CD14-positive monocyte (primary cell): ENCODE measurements at regions not wholly inside any gene's neighbourhood (a gene's known extent, or its start where the extent isn't known, plus 50 kb on each side); places are given as distances from the start of the nearest gene placed in this dataset.

Experiments used
- DNase-seq, 3 donors: peaks; one replicate each; pipeline ENCODE4 v3.0.0-alpha.2; 2011 to 2022
- H2AFZ ChIP-seq: 2 replicates; pipeline ENCODE4 v1.6.0; 2012; ENCODE audit warnings: mild to moderate bottlenecking, low read depth, low read length, inconsistent platforms; ENCODE audit not compliant: insufficient read depth, poor library complexity, severe bottlenecking
- H3K27ac ChIP-seq, 2 donors: 1 replicate in 1 of 2; 2 replicates in 1 of 2; pipeline ENCODE4 v1.5.1; 2012 to 2013; ENCODE audit warnings: low read length in 2 of 2, control low read depth in 1 of 2, inconsistent platforms in 1 of 2, low read depth in 1 of 2, mild to moderate bottlenecking in 1 of 2
- H3K27me3 ChIP-seq, 2 donors: one replicate each; pipeline versions ENCODE4 v1.6.0 to v1.6.1; 2011 to 2013; ENCODE audit warnings: low read length in 2 of 2; ENCODE audit not compliant: control insufficient read depth in 2 of 2, insufficient read depth in 2 of 2
- H3K36me3 ChIP-seq, 2 donors: replicated peaks in 1 of 2; 1 replicate in 1 of 2; 2 replicates in 1 of 2; pipeline versions ENCODE4 v1.5.1 to v1.6.1; 2012 to 2013; ENCODE audit warnings: low read length in 2 of 2, control low read depth in 1 of 2, inconsistent platforms in 1 of 2, mild to moderate bottlenecking in 1 of 2; ENCODE audit not compliant: insufficient read depth in 2 of 2, control insufficient read depth in 1 of 2
- H3K4me1 ChIP-seq, 2 donors: 1 replicate in 1 of 2; 2 replicates in 1 of 2; pipeline versions ENCODE4 v1.5.1 to v1.6.1; 2012 to 2013; ENCODE audit warnings: low read length in 2 of 2, control low read depth in 1 of 2, inconsistent platforms in 1 of 2, mild to moderate bottlenecking in 1 of 2, moderate library complexity in 1 of 2; ENCODE audit not compliant: insufficient read depth in 2 of 2, control insufficient read depth in 1 of 2
- H3K4me2 ChIP-seq: replicated peaks from 2 replicates; pipeline ENCODE3; 2012; ENCODE audit warnings: low read length, moderate library complexity, mild to moderate bottlenecking; ENCODE audit not compliant: poor library complexity, severe bottlenecking; ENCODE audit errors: extremely low read depth
- H3K4me3 ChIP-seq, 3 experiments: fragments of 200-600 bp in 1 of 3; sonication (generic) in 1 of 3; replicated peaks in 1 of 3; 1 replicate in 2 of 3; 2 replicates in 1 of 3; pipeline ENCODE4 v1.5.1; 2011 to 2013; ENCODE audit warnings: low read length in 3 of 3, mild to moderate bottlenecking in 3 of 3, control low read depth in 2 of 3, low read depth in 2 of 3, inconsistent platforms in 1 of 3, moderate library complexity in 1 of 3
- H3K79me2 ChIP-seq: 2 replicates; pipeline ENCODE4 v1.6.0; 2012; ENCODE audit warnings: mild to moderate bottlenecking, control low read depth, inconsistent platforms, low read length, moderate library complexity; ENCODE audit not compliant: insufficient read depth
- H3K9ac ChIP-seq: 2 replicates; pipeline ENCODE4 v1.6.0; 2017; ENCODE audit warnings: low read length, mild to moderate bottlenecking; ENCODE audit not compliant: insufficient read depth, poor library complexity, severe bottlenecking
- H3K9me3 ChIP-seq, 2 donors: replicated peaks in 1 of 2; 1 replicate in 1 of 2; 2 replicates in 1 of 2; pipeline versions ENCODE4 v1.5.1 to v1.6.1; 2012 to 2013; ENCODE audit warnings: low read length in 2 of 2, control low read depth in 1 of 2; ENCODE audit not compliant: control insufficient read depth in 1 of 2, insufficient read depth in 1 of 2
- H4K20me1 ChIP-seq: 2 replicates; pipeline ENCODE4 v1.6.0; 2012; ENCODE audit warnings: mild to moderate bottlenecking, low read length, control low read depth, moderate library complexity; ENCODE audit not compliant: insufficient read depth
- H3K27ac Mint-ChIP-seq, 7 donors: one replicate each; pipeline ENCODE4 v1.8.0; 2020; ENCODE audit warnings: mild to moderate bottlenecking in 7 of 7, mixed read lengths in 7 of 7, moderate library complexity in 6 of 7, inconsistent platforms in 2 of 7
- H3K27me3 Mint-ChIP-seq, 3 donors: one replicate each; pipeline ENCODE4 v1.8.0; 2021 to 2022; ENCODE audit warnings: low read depth in 3 of 3, mild to moderate bottlenecking in 3 of 3, mixed read lengths in 3 of 3, moderate library complexity in 3 of 3, inconsistent platforms in 1 of 3
- H3K36me3 Mint-ChIP-seq, 2 donors: one replicate each; pipeline ENCODE4 v1.8.0; 2020; ENCODE audit warnings: mixed read lengths in 2 of 2, inconsistent platforms in 1 of 2, mild to moderate bottlenecking in 1 of 2
- H3K4me1 Mint-ChIP-seq: one replicate; pipeline ENCODE4 v1.8.0; 2020; ENCODE audit warnings: mild to moderate bottlenecking, mixed read lengths
- H3K4me3 Mint-ChIP-seq, 2 donors: one replicate each; pipeline ENCODE4 v1.8.0; 2020; ENCODE audit warnings: mild to moderate bottlenecking in 2 of 2, mixed read lengths in 2 of 2, moderate library complexity in 1 of 2
- H3K9me3 Mint-ChIP-seq, 7 donors: one replicate each; pipeline ENCODE4 v1.8.0; 2020 to 2022; ENCODE audit warnings: mixed read lengths in 7 of 7, mild to moderate bottlenecking in 6 of 7, moderate library complexity in 6 of 7, inconsistent platforms in 2 of 7
- CTCF ChIP-seq: fragments of 200-600 bp; IDR thresholded peaks from one replicate; pipeline ENCODE4 v1.8.0; 2022; ENCODE audit warnings: antibody characterized with exemption, mild to moderate bottlenecking
- WGBS: methylation state at CpG from one replicate; pipeline ENCODE4 v1.1.5; 2013; ENCODE audit warnings: missing lambda C conversion rate; ENCODE audit not compliant: insufficient coverage; 5-methylcytosine and 5-hydroxymethylcytosine counted together
- intact Hi-C, 2 donors: fragments of 100-400 bp; cut with micrococcal nuclease; formaldehyde crosslinking; loops; one replicate each; pipeline versions ENCODE4 v1.15.0 to v1.15.1; 2023

- Mint-ChIP-seq H3K27me3 (peaks cover 2 to 11% (median 2%) of the 10 kb centered on the region in 3 donors), H3K4me1 (no peaks in the 10 kb centered on the region), H3K36me3 (no peaks in the 10 kb centered on the region), H3K27ac (no peak overlapping the region), H3K9me3 (peaks cover 0 to 5% (median 0%) of the 10 kb centered on the region in 7 donors), H3K4me3 (no peak overlapping the region)
- Histone ChIP-seq H3K9ac (no peak overlapping the region), H3K4me3 (no peak overlapping the region), H3K27ac (no peak overlapping the region), H3K4me2 (no peak overlapping the region), H4K20me1 (no peaks in the 10 kb centered on the region), H2AFZ (no peak overlapping the region), H3K79me2 (no peaks in the 10 kb centered on the region), H3K9me3 (no peaks in the 10 kb centered on the region), H3K4me1 (no peaks in the 10 kb centered on the region), H3K27me3 (no peaks in the 10 kb centered on the region), H3K36me3 (no peaks in the 10 kb centered on the region)
- WGBS = no CpG with 5 or more reads among the region's 3 CpGs
- TF ChIP-seq CTCF = no peak
- no peak for DNase-seq
- intact Hi-C loops = no loop called here
Observed at GRCh38 chr1:232364654-232365382, 265.1 kb downstream of the SIPA1L2 start.

GRCh38 chr1:232363008-232363407 is 266.9 kb downstream of the SIPA1L2 start:
- no CpG with 5 or more reads among the region's 2 CpGs for WGBS
- Histone ChIP-seq H2AFZ (no peak overlapping the region), H3K27ac (no peak overlapping the region), H3K9me3 (no peaks in the 10 kb centered on the region), H3K27me3 (no peaks in the 10 kb centered on the region), H3K4me1 (no peaks in the 10 kb centered on the region), H3K4me2 (no peak overlapping the region), H3K9ac (no peak overlapping the region), H3K4me3 (no peak overlapping the region), H4K20me1 (no peaks in the 10 kb centered on the region), H3K36me3 (no peaks in the 10 kb centered on the region), H3K79me2 (no peaks in the 10 kb centered on the region)
- intact Hi-C loops = no loop called here
- H3K36me3 Mint-ChIP-seq = no peaks in the 10 kb centered on the region
- H3K4me1 Mint-ChIP-seq = no peaks in the 10 kb centered on the region
- no peak overlapping the region for H3K4me3 Mint-ChIP-seq
- no peak for TF ChIP-seq CTCF
- no peak for DNase-seq
- H3K27me3 Mint-ChIP-seq = peaks cover 2 to 7% (median 2%) of the 10 kb centered on the region in 3 donors
- H3K27ac Mint-ChIP-seq = no peak overlapping the region
- H3K9me3 Mint-ChIP-seq = peaks cover 0 to 5% (median 0%) of the 10 kb centered on the region in 7 donors
